Neural cell (in vitro differentiated cells): ENCODE measurements at regions not wholly inside any gene's neighbourhood (a gene's known extent, or its start where the extent isn't known, plus 50 kb on each side); places are given as distances from the start of the nearest gene placed in this dataset.

Source experiments
- H2AFZ ChIP-seq: fragments of 200-600, 300-800 bp; sonication (generic), shearing (Covaris generic); 2 replicates; pipeline ENCODE4 v1.6.0; 2014; ENCODE audit warnings: low read depth, mild to moderate bottlenecking, antibody characterized with exemption, low read length, moderate library complexity
- H3F3A ChIP-seq: fragments of 200-600 bp; shearing (Covaris generic); 2 replicates; pipeline ENCODE4 v1.6.1; 2016; ENCODE audit warnings: mild to moderate bottlenecking, moderate library complexity, mixed read lengths, antibody characterized with exemption, low read length; ENCODE audit not compliant: insufficient read depth, poor library complexity, severe bottlenecking
- H3K27ac ChIP-seq: fragments of 200-600, 300-800 bp; sonication (generic), shearing (Covaris generic); 2 replicates; pipeline ENCODE4 v1.5.1; 2014; ENCODE audit warnings: mild to moderate bottlenecking, low read length, moderate library complexity
- H3K27me3 ChIP-seq: fragments of 300-800, 200-600 bp; sonication (generic), shearing (Covaris generic); 2 replicates; pipeline ENCODE4 v1.6.0; 2014; ENCODE audit warnings: mild to moderate bottlenecking, low read depth, low read length, moderate library complexity; ENCODE audit not compliant: insufficient read depth
- H3K36me3 ChIP-seq: fragments of 300-800, 200-600 bp; sonication (generic), shearing (Covaris generic); 2 replicates; pipeline ENCODE4 v1.5.1; 2014; ENCODE audit warnings: mild to moderate bottlenecking, antibody characterized with exemption, low read length, moderate library complexity; ENCODE audit not compliant: insufficient read depth
- H3K4me2 ChIP-seq: fragments of 300-800, 200-600 bp; sonication (generic), shearing (Covaris generic); 2 replicates; pipeline ENCODE4 v1.6.0; 2014; ENCODE audit warnings: mild to moderate bottlenecking, low read length
- H3K4me3 ChIP-seq: fragments of 300-800, 200-600 bp; sonication (generic), shearing (Covaris generic); 2 replicates; pipeline ENCODE4 v1.5.1; 2014; ENCODE audit warnings: mild to moderate bottlenecking, low read length, moderate library complexity
- H3K79me2 ChIP-seq: fragments of 200-600 bp; shearing (Covaris generic); replicated peaks from 2 replicates; pipeline ENCODE4 v1.6.0; 2014; ENCODE audit warnings: mild to moderate bottlenecking, low read length, moderate library complexity; ENCODE audit not compliant: insufficient read depth
- H3K9ac ChIP-seq: fragments of 300-800, 200-600 bp; sonication (generic), shearing (Covaris generic); 2 replicates; pipeline ENCODE4 v1.6.1; 2016; ENCODE audit warnings: mild to moderate bottlenecking, low read length, mixed read lengths
- H3K9me2 ChIP-seq: fragments of 200-600 bp; shearing (Covaris generic); 2 replicates; pipeline ENCODE4 v1.6.1; 2016; ENCODE audit warnings: mild to moderate bottlenecking, low read length, mixed read lengths; ENCODE audit not compliant: insufficient read depth
- H3K9me3 ChIP-seq: fragments of 200-600, 300-800 bp; sonication (generic), shearing (Covaris generic); 2 replicates; pipeline ENCODE4 v1.6.1; 2016; ENCODE audit warnings: mild to moderate bottlenecking, mixed run types, low read length, moderate library complexity, mixed read lengths
- H4K20me1 ChIP-seq: fragments of 200-600 bp; shearing (Covaris generic); 2 replicates; pipeline ENCODE4 v1.6.1; 2016; ENCODE audit warnings: mild to moderate bottlenecking, mixed run types; ENCODE audit not compliant: insufficient read depth
- EP300 ChIP-seq: fragments of 450-650 bp; conservative IDR thresholded peaks from 2 replicates; pipeline ENCODE4 v1.6.1; 2014; ENCODE audit warnings: antibody characterized with exemption, mild to moderate bottlenecking, moderate library complexity; ENCODE audit not compliant: poor library complexity, severe bottlenecking
- EZH2 ChIP-seq: fragments of 200-600, 300-800 bp; shearing (Covaris generic), sonication (generic); IDR thresholded peaks from 2 replicates; pipeline ENCODE4 v1.6.1; 2014; ENCODE audit warnings: antibody characterized with exemption, low read length, borderline replicate concordance, mild to moderate bottlenecking; ENCODE audit not compliant: insufficient read depth, poor library complexity, severe bottlenecking
- MXI1 ChIP-seq: fragments of 450-650 bp; conservative IDR thresholded peaks from 2 replicates; pipeline ENCODE4 v1.6.1; 2014; ENCODE audit warnings: antibody characterized with exemption, mild to moderate bottlenecking; ENCODE audit not compliant: poor library complexity, severe bottlenecking
- POLR2AphosphoS5 ChIP-seq: IDR thresholded peaks from 2 replicates; pipeline ENCODE4 v1.6.1; 2012
- RAD21 ChIP-seq: fragments of 450-650 bp; conservative IDR thresholded peaks from 2 replicates; pipeline ENCODE4 v1.6.1; 2014; ENCODE audit warnings: antibody characterized with exemption, mild to moderate bottlenecking, moderate library complexity
- SMC3 ChIP-seq: fragments of 450-650 bp; conservative IDR thresholded peaks from 2 replicates; pipeline ENCODE4 v1.6.1; 2014; ENCODE audit warnings: antibody characterized with exemption, mild to moderate bottlenecking, moderate library complexity; ENCODE audit not compliant: poor library complexity
- TAF1 ChIP-seq: IDR thresholded peaks from 2 replicates; pipeline ENCODE4 v1.6.1; 2012; ENCODE audit warnings: low read depth
- TF ChIP-seq, protein P1 (sequence below): fragments of 450-650 bp; IDR thresholded peaks from 2 replicates; pipeline ENCODE4 v1.5.1; 2014; ENCODE audit warnings: antibody characterized with exemption, mild to moderate bottlenecking, moderate library complexity; ENCODE audit not compliant: poor library complexity, severe bottlenecking
- TF ChIP-seq, protein P2 (sequence below): IDR thresholded peaks from 2 replicates; pipeline ENCODE4 v1.6.1; 2012; ENCODE audit warnings: borderline replicate concordance

DNA sequence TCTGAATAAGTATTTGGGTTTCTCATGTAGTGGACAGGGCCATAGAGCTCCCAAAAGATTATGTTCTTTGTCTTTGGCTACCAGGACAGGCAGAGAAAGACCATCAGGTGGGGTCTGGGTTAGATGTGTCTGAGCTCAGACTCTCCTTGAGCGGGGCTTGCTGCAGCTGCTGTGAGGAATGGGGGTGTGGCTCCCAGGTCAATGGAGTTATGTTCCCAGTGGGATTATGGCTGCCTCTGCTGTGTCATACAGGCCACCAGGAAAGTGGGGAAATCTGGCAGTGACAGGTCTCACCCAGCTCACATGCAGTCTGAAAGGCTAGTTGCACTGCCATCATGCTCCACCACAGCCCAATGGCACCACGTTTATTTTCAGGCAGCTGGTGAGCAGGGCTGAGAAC lies 97.0 kb upstream of the FERD3L start:
- Histone ChIP-seq H3K4me3 (no peak overlapping the region), H3K79me2 (no peaks in the 10 kb centered on the region), H3K4me2 (no peak overlapping the region), H3K9me3 (no peaks in the 10 kb centered on the region), H3K27ac (no peak overlapping the region), H3K9me2 (no peaks in the 10 kb centered on the region), H4K20me1 (no peaks in the 10 kb centered on the region), H3K27me3 (no peaks in the 10 kb centered on the region), H2AFZ (no peak overlapping the region), H3K9ac (no peak overlapping the region), H3F3A (no peaks in the 10 kb centered on the region), H3K36me3 (no peaks in the 10 kb centered on the region)
- TF ChIP-seq TAF1: no peak
- no peak for TF ChIP-seq EP300
- TF ChIP-seq, protein P1, sequence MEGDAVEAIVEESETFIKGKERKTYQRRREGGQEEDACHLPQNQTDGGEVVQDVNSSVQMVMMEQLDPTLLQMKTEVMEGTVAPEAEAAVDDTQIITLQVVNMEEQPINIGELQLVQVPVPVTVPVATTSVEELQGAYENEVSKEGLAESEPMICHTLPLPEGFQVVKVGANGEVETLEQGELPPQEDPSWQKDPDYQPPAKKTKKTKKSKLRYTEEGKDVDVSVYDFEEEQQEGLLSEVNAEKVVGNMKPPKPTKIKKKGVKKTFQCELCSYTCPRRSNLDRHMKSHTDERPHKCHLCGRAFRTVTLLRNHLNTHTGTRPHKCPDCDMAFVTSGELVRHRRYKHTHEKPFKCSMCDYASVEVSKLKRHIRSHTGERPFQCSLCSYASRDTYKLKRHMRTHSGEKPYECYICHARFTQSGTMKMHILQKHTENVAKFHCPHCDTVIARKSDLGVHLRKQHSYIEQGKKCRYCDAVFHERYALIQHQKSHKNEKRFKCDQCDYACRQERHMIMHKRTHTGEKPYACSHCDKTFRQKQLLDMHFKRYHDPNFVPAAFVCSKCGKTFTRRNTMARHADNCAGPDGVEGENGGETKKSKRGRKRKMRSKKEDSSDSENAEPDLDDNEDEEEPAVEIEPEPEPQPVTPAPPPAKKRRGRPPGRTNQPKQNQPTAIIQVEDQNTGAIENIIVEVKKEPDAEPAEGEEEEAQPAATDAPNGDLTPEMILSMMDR: no peak
- TF ChIP-seq, protein P2, sequence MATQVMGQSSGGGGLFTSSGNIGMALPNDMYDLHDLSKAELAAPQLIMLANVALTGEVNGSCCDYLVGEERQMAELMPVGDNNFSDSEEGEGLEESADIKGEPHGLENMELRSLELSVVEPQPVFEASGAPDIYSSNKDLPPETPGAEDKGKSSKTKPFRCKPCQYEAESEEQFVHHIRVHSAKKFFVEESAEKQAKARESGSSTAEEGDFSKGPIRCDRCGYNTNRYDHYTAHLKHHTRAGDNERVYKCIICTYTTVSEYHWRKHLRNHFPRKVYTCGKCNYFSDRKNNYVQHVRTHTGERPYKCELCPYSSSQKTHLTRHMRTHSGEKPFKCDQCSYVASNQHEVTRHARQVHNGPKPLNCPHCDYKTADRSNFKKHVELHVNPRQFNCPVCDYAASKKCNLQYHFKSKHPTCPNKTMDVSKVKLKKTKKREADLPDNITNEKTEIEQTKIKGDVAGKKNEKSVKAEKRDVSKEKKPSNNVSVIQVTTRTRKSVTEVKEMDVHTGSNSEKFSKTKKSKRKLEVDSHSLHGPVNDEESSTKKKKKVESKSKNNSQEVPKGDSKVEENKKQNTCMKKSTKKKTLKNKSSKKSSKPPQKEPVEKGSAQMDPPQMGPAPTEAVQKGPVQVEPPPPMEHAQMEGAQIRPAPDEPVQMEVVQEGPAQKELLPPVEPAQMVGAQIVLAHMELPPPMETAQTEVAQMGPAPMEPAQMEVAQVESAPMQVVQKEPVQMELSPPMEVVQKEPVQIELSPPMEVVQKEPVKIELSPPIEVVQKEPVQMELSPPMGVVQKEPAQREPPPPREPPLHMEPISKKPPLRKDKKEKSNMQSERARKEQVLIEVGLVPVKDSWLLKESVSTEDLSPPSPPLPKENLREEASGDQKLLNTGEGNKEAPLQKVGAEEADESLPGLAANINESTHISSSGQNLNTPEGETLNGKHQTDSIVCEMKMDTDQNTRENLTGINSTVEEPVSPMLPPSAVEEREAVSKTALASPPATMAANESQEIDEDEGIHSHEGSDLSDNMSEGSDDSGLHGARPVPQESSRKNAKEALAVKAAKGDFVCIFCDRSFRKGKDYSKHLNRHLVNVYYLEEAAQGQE: no peak
- TF ChIP-seq RAD21: no peak
- TF ChIP-seq SMC3: no peak
- TF ChIP-seq EZH2: no peak
- TF ChIP-seq POLR2AphosphoS5: no peak
- TF ChIP-seq MXI1: no peak

DNA sequence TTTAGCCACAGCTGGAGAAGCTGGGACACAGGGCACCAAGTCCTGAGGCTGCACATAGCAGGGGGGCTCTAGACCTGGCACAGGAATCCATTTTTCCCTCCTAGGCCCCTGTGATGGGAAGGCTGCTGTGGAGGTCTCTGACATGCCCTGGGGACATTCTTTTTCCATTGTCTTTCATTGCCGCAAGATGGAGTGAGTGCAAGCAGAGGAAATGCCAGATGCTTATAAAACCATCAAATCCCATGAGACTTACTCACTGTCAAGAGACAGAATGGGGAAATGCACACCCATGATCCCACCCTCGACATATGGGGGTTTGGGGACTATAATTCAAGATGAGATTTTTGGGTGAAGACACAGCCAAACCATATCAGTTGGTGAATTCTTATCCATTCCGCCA lies 94.7 kb upstream of the FERD3L start:
- no peaks in the 10 kb centered on the region for H3K27me3 ChIP-seq
- no peak overlapping the region for H3K4me2 ChIP-seq
- no peaks in the 10 kb centered on the region for H3K36me3 ChIP-seq
- H2AFZ ChIP-seq: no peak overlapping the region
- H3K9me3 ChIP-seq: no peaks in the 10 kb centered on the region
- H3K79me2 ChIP-seq: no peaks in the 10 kb centered on the region
- no peaks in the 10 kb centered on the region for H3K9me2 ChIP-seq
- no peak overlapping the region for H3K9ac ChIP-seq
- no peaks in the 10 kb centered on the region for H4K20me1 ChIP-seq
- H3F3A ChIP-seq: no peaks in the 10 kb centered on the region
- H3K4me3 ChIP-seq: no peak overlapping the region
- no peak overlapping the region for H3K27ac ChIP-seq
- TF ChIP-seq MXI1 (no peak), SMC3 (no peak), TAF1 (no peak), POLR2AphosphoS5 (no peak)
- TF ChIP-seq, protein P2: no peak
